ENCODE measurements at regions not wholly inside any gene's neighbourhood (a gene's known extent, or its start where the extent isn't known, plus 50 kb on each side); places are given as distances from the start of the nearest gene placed in this dataset.

DNA sequence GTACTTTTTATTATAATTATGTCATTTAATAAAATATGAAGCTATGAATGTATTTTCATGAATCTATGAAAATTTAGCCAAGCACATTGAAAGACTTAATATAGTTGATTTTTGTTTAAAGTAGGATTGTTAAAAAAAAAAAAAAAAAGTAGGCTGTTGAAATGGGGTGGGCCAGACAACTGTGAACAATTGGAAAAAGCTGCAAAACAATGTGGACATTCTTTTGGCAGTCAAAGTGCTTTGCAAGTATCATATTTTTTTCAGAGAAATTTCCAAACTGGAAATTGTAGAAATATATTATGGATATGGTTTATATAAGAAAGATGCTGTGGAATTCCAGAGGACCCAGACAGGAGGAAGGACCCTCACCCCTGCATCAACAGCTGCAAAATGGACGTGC lies 82.1 kb downstream of the ETAA1 start:
- FAIRE-seq: no peak
- Histone ChIP-seq H3K4me2 (ENCODE audit: control insufficient read depth, insufficient read depth) (no peak overlapping the region), H3K9ac (ENCODE audit: control insufficient read depth, insufficient read depth, low read length) (no peak overlapping the region), H3K79me2 (ENCODE audit: control insufficient read depth, insufficient read depth, low read length) (no peaks in the 10 kb centered on the region), H3K36me3 (ENCODE audit: control insufficient read depth in 2 of 2, insufficient read depth in 2 of 2, low read length in 1 of 2) (no peaks in the 10 kb centered on the region), H3K27me3 (replicated peaks in 1 of 2; ENCODE audit: control insufficient read depth in 2 of 2, insufficient read depth in 2 of 2, low read length in 1 of 2) (no peaks in the 10 kb centered on the region), H4K20me1 (ENCODE audit: control insufficient read depth, insufficient read depth) (no peaks in the 10 kb centered on the region), H3K9me3 (replicated peaks; ENCODE audit: control insufficient read depth, insufficient read depth, low read length) (no peaks in the 10 kb centered on the region), H3K27ac (ENCODE audit: control insufficient read depth, insufficient read depth) (no peak overlapping the region), H3K4me3 (no peak overlapping the region), H2AFZ (ENCODE audit: control insufficient read depth, low read depth, low read length) (no peak overlapping the region), H3K4me1 (ENCODE audit: control insufficient read depth, insufficient read depth, low read length) (no peaks in the 10 kb centered on the region)
- intact Hi-C loops (cut with micrococcal nuclease; ENCODE audit: unreplicated experiment) (loop anchor here (5.0 to 10.0 kb wide), 2 partner anchors 244 to 1052 kb away; no protein-coding TSS in a partner anchor), in situ Hi-C loops (cut with MboI) (no loop called here)
- ChIA-PET POLR2A (no interaction called here), CTCF (interaction anchor here (0.7 to 1.3 kb wide), 2 partner anchors 14 to 201 kb away, joined by 3 to 4 read pairs; no protein-coding TSS in a partner anchor), SMC1A (ENCODE audit: uncharacterized antibody, unreplicated experiment) (no interaction called here), RAD21 (ENCODE audit: unreplicated experiment) (no interaction called here)
- ATAC-seq: no peak
- 0% methylated on average over 1 of the region's 1 CpG for WGBS (ENCODE audit: insufficient coverage, insufficient replicate concordance, low lambda C conversion rate, missing lambda C conversion rate)
- no peak for DNase-seq (ENCODE audit: low read depth, low spot score)
- TF ChIP-seq, protein P1, sequence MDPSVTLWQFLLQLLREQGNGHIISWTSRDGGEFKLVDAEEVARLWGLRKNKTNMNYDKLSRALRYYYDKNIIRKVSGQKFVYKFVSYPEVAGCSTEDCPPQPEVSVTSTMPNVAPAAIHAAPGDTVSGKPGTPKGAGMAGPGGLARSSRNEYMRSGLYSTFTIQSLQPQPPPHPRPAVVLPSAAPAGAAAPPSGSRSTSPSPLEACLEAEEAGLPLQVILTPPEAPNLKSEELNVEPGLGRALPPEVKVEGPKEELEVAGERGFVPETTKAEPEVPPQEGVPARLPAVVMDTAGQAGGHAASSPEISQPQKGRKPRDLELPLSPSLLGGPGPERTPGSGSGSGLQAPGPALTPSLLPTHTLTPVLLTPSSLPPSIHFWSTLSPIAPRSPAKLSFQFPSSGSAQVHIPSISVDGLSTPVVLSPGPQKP (IDR thresholded peaks at IDR 0.05; ENCODE audit: low read depth, low read length): no peak
- TF ChIP-seq FOXK2 (IDR thresholded peaks at IDR 0.05) (no peak), MEF2B (IDR thresholded peaks at IDR 0.05; ENCODE audit: partially characterized antibody, poor library complexity, severe bottlenecking) (no peak), CBX3 (IDR thresholded peaks at IDR 0.05; ENCODE audit: borderline replicate concordance, low read depth) (no peak), ZNF207 (IDR thresholded peaks at IDR 0.05; ENCODE audit: borderline replicate concordance) (no peak), KDM1A (IDR thresholded peaks at IDR 0.05; ENCODE audit: borderline replicate concordance) (no peak), EGR1 (IDR thresholded peaks at IDR 0.05; ENCODE audit: borderline replicate concordance in 1 of 2, low read depth in 2 of 2, low read length in 2 of 2) (no peak), CHD4 (IDR thresholded peaks at IDR 0.05) (no peak), NFXL1 (IDR thresholded peaks at IDR 0.05; ENCODE audit: borderline replicate concordance) (no peak), PAX8 (IDR thresholded peaks at IDR 0.05) (no peak), MTA3 (IDR thresholded peaks at IDR 0.05; ENCODE audit: borderline replicate concordance, low read length) (no peak)
- TF ChIP-seq, protein P2, sequence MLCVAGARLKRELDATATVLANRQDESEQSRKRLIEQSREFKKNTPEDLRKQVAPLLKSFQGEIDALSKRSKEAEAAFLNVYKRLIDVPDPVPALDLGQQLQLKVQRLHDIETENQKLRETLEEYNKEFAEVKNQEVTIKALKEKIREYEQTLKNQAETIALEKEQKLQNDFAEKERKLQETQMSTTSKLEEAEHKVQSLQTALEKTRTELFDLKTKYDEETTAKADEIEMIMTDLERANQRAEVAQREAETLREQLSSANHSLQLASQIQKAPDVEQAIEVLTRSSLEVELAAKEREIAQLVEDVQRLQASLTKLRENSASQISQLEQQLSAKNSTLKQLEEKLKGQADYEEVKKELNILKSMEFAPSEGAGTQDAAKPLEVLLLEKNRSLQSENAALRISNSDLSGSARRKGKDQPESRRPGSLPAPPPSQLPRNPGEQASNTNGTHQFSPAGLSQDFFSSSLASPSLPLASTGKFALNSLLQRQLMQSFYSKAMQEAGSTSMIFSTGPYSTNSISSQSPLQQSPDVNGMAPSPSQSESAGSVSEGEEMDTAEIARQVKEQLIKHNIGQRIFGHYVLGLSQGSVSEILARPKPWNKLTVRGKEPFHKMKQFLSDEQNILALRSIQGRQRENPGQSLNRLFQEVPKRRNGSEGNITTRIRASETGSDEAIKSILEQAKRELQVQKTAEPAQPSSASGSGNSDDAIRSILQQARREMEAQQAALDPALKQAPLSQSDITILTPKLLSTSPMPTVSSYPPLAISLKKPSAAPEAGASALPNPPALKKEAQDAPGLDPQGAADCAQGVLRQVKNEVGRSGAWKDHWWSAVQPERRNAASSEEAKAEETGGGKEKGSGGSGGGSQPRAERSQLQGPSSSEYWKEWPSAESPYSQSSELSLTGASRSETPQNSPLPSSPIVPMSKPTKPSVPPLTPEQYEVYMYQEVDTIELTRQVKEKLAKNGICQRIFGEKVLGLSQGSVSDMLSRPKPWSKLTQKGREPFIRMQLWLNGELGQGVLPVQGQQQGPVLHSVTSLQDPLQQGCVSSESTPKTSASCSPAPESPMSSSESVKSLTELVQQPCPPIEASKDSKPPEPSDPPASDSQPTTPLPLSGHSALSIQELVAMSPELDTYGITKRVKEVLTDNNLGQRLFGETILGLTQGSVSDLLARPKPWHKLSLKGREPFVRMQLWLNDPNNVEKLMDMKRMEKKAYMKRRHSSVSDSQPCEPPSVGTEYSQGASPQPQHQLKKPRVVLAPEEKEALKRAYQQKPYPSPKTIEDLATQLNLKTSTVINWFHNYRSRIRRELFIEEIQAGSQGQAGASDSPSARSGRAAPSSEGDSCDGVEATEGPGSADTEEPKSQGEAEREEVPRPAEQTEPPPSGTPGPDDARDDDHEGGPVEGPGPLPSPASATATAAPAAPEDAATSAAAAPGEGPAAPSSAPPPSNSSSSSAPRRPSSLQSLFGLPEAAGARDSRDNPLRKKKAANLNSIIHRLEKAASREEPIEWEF (IDR thresholded peaks at IDR 0.05; ENCODE audit: insufficient replicate concordance, low read depth, low read length): no peak
- TF ChIP-seq, protein P3, sequence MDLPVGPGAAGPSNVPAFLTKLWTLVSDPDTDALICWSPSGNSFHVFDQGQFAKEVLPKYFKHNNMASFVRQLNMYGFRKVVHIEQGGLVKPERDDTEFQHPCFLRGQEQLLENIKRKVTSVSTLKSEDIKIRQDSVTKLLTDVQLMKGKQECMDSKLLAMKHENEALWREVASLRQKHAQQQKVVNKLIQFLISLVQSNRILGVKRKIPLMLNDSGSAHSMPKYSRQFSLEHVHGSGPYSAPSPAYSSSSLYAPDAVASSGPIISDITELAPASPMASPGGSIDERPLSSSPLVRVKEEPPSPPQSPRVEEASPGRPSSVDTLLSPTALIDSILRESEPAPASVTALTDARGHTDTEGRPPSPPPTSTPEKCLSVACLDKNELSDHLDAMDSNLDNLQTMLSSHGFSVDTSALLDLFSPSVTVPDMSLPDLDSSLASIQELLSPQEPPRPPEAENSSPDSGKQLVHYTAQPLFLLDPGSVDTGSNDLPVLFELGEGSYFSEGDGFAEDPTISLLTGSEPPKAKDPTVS (IDR thresholded peaks at IDR 0.05; ENCODE audit: low read depth, low read length): no peak
- no TSS peak for BruUV-seq (replicated peaks)

Measured in GM12878 (cell line).